Astrocyte (in vitro differentiated cells and primary cell): ENCODE measurements at regions not wholly inside any gene's neighbourhood (a gene's known extent, or its start where the extent isn't known, plus 50 kb on each side); places are given as distances from the start of the nearest gene placed in this dataset.
"Not testable (repeated sequence)": the region's sequence is repeated elsewhere in the genome, so short reads cannot be mapped to it uniquely, and the experiment has no call there.

Source experiments
- DNase-seq: peaks from one replicate; pipeline ENCODE4 v3.0.0-alpha.2; 2010; ENCODE audit warnings: low read depth
- FAIRE-seq: peaks from 2 replicates; lab custom pipeline; 2011; peaks lifted over from hg19 to GRCh38; lab: Jason Lieb, UNC
- H2AFZ ChIP-seq: 2 replicates; pipeline ENCODE4 v1.6.0; 2012; ENCODE audit warnings: low read depth, low read length, inconsistent platforms
- H3K27ac ChIP-seq: 2 replicates; pipeline ENCODE4 v1.5.1; 2011; ENCODE audit warnings: low read depth, low read length, inconsistent platforms
- H3K27me3 ChIP-seq: 2 replicates; pipeline ENCODE4 v1.6.0; 2011; ENCODE audit warnings: low read length, inconsistent platforms; ENCODE audit not compliant: insufficient read depth
- H3K36me3 ChIP-seq: 2 replicates; pipeline ENCODE4 v1.5.1; 2011; ENCODE audit warnings: low read length, inconsistent platforms; ENCODE audit not compliant: insufficient read depth
- H3K4me1 ChIP-seq: 2 replicates; pipeline ENCODE4 v1.5.1; 2011; ENCODE audit warnings: low read length, inconsistent platforms; ENCODE audit not compliant: insufficient read depth
- H3K4me2 ChIP-seq: 2 replicates; pipeline ENCODE4 v1.6.0; 2012; ENCODE audit warnings: low read length, inconsistent platforms
- H3K4me3 ChIP-seq: 2 replicates; pipeline ENCODE4 v1.5.1; 2011; ENCODE audit warnings: low read depth, mild to moderate bottlenecking, low read length, inconsistent platforms; ENCODE audit not compliant: insufficient read depth
- H3K79me2 ChIP-seq: 2 replicates; pipeline ENCODE4 v1.6.0; 2012; ENCODE audit warnings: mild to moderate bottlenecking, low read length, inconsistent platforms; ENCODE audit not compliant: insufficient read depth
- H3K9ac ChIP-seq: 2 replicates; pipeline ENCODE4 v1.6.0; 2012; ENCODE audit warnings: mild to moderate bottlenecking, low read length, inconsistent platforms
- H3K9me3 ChIP-seq: 2 replicates; pipeline ENCODE4 v1.5.1; 2012; ENCODE audit warnings: low read depth, mild to moderate bottlenecking, low read length, inconsistent platforms; ENCODE audit not compliant: insufficient read depth
- H4K20me1 ChIP-seq: 2 replicates; pipeline ENCODE4 v1.6.0; 2012; ENCODE audit warnings: low read length, inconsistent platforms; ENCODE audit not compliant: insufficient read depth
- H3K27ac Mint-ChIP-seq: one replicate; pipeline ENCODE4 v1.8.0; 2021; ENCODE audit warnings: mild to moderate bottlenecking, mixed read lengths; ENCODE audit not compliant: unreplicated experiment
- H3K27me3 Mint-ChIP-seq: one replicate; pipeline ENCODE4 v1.8.0; 2021; ENCODE audit warnings: low read depth, mixed read lengths; ENCODE audit not compliant: unreplicated experiment
- H3K36me3 Mint-ChIP-seq: one replicate; pipeline ENCODE4 v1.8.0; 2021; ENCODE audit warnings: low read depth, mixed read lengths; ENCODE audit not compliant: unreplicated experiment
- H3K4me1 Mint-ChIP-seq: one replicate; pipeline ENCODE4 v1.8.0; 2021; ENCODE audit warnings: low read depth, mixed read lengths; ENCODE audit not compliant: unreplicated experiment
- H3K4me3 Mint-ChIP-seq: one replicate; pipeline ENCODE4 v1.8.0; 2021; ENCODE audit warnings: mild to moderate bottlenecking, moderate library complexity, mixed read lengths; ENCODE audit not compliant: unreplicated experiment
- H3K9me3 Mint-ChIP-seq: one replicate; pipeline ENCODE4 v1.8.0; 2021; ENCODE audit warnings: mild to moderate bottlenecking, mixed read lengths; ENCODE audit not compliant: unreplicated experiment
- EZH2 ChIP-seq: IDR thresholded peaks from 2 replicates; pipeline ENCODE4 v1.6.1; 2012; ENCODE audit warnings: mild to moderate bottlenecking, low read length, inconsistent platforms; ENCODE audit not compliant: insufficient read depth
- TF ChIP-seq, protein P1 (sequence below): IDR thresholded peaks from 2 replicates; pipeline ENCODE4 v1.5.1; 2011; ENCODE audit warnings: low read depth, mild to moderate bottlenecking, inconsistent platforms, low read length, moderate library complexity; ENCODE audit not compliant: insufficient read depth

DNA sequence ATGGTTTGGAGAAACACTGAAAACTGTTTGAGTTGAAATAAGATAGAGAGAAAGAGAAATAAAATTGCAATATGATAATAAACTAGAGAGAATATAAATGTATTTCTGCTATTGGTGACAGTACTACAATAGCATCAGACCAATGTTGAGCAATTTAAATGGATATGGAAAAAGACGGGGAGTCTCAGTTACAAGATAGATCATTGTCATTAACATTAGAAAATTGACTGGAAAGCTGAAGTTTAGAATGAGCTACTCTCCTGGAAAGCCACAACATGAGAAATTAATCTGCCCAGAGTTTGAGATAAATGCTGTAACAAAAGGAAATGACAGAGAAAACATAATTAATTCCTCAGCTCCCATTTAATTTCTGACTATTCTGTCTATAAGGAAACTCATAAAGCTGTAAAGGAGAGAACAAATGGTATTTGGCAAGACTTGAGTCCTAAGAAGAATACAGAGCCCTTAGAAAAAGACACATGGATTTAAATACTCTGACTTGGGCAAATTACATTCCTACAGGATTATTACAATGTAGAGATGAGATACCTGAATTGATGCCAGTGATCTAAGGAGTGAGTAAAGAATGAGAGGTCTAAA is 624.5 kb upstream of the CHD1 start:
- DNase-seq (no peak), FAIRE-seq (no peak)
- H3K9ac ChIP-seq = no peak overlapping the region
- no peaks in the 10 kb centered on the region for H3K4me1 ChIP-seq
- H3K79me2 ChIP-seq = no peaks in the 10 kb centered on the region
- no peaks in the 10 kb centered on the region for H3K9me3 ChIP-seq
- Mint-ChIP-seq H3K4me3 (no peak overlapping the region), H3K9me3 (no peaks in the 10 kb centered on the region), H3K27ac (no peak overlapping the region), H3K4me1 (peaks cover 8% of the 10 kb centered on the region), H3K36me3 (no peaks in the 10 kb centered on the region), H3K27me3 (no peaks in the 10 kb centered on the region)
- H4K20me1 ChIP-seq = no peaks in the 10 kb centered on the region
- H2AFZ ChIP-seq = no peak overlapping the region
- no peaks in the 10 kb centered on the region for H3K36me3 ChIP-seq
- H3K4me2 ChIP-seq = no peak overlapping the region
- no peaks in the 10 kb centered on the region for H3K27me3 ChIP-seq
- H3K4me3 ChIP-seq = no peak overlapping the region
- TF ChIP-seq EZH2 = no peak
- TF ChIP-seq, protein P1, sequence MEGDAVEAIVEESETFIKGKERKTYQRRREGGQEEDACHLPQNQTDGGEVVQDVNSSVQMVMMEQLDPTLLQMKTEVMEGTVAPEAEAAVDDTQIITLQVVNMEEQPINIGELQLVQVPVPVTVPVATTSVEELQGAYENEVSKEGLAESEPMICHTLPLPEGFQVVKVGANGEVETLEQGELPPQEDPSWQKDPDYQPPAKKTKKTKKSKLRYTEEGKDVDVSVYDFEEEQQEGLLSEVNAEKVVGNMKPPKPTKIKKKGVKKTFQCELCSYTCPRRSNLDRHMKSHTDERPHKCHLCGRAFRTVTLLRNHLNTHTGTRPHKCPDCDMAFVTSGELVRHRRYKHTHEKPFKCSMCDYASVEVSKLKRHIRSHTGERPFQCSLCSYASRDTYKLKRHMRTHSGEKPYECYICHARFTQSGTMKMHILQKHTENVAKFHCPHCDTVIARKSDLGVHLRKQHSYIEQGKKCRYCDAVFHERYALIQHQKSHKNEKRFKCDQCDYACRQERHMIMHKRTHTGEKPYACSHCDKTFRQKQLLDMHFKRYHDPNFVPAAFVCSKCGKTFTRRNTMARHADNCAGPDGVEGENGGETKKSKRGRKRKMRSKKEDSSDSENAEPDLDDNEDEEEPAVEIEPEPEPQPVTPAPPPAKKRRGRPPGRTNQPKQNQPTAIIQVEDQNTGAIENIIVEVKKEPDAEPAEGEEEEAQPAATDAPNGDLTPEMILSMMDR = no peak
- H3K27ac ChIP-seq = no peak overlapping the region

DNA sequence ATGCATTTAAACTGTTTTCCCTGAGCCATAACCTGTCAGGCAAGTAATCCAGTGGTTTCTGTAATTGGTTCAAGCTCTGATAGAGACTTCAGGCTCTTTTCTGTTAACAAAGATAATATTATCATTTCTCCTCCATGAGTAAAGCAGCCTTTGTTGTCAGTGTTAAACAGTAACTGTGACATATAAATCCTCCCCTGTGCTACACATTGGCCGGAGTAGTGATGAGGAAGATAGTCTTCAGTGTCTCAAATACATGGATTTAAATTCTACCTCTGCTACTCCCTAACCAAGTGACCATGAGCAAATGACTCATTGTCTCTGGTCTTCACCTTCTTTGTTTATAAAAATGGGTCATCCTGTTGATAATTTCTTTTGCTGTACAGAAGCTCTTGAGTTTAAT is 615.5 kb upstream of the CHD1 start:
- peaks cover 31% of the 10 kb centered on the region for H3K4me1 Mint-ChIP-seq
- H3K27ac Mint-ChIP-seq = peak overlapping the region; percentile 86
- no peaks in the 10 kb centered on the region for H3K9me3 Mint-ChIP-seq
- no peaks in the 10 kb centered on the region for H3K79me2 ChIP-seq
- no peaks in the 10 kb centered on the region for H3K36me3 ChIP-seq
- no peaks in the 10 kb centered on the region for H3K9me3 ChIP-seq
- H2AFZ ChIP-seq = no peak overlapping the region
- H3K4me3 Mint-ChIP-seq = no peak overlapping the region
- H3K4me3 ChIP-seq = no peak overlapping the region
- DNase-seq (peak; percentile 4), FAIRE-seq (no peak)
- H3K27ac ChIP-seq = no peak overlapping the region
- H3K4me2 ChIP-seq = no peak overlapping the region
- no peaks in the 10 kb centered on the region for H3K27me3 ChIP-seq
- TF ChIP-seq EZH2 = no peak
- TF ChIP-seq, protein P1 = no peak
- no peaks in the 10 kb centered on the region for H3K36me3 Mint-ChIP-seq
- H3K4me1 ChIP-seq = no peaks in the 10 kb centered on the region
- H3K27me3 Mint-ChIP-seq = no peaks in the 10 kb centered on the region
- no peak overlapping the region for H3K9ac ChIP-seq
- H4K20me1 ChIP-seq = no peaks in the 10 kb centered on the region

DNA sequence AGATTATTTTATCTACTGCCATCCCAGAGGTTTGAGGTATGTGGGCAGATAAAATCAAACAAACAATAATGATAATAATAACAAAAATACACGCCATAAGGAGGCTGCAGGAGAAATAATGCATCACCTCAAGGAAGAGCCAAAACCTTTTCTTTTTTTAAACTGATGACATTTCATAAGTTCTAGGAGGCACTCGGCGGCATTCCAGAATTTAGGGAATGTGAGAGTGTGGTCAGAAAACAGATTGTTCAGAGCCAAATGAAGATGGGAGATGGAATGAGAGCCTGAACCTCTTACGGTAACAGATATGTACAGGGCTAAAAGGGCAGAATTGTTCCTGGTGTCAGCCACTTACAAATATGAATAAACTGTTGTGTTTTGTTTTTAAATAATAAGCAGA is 615.0 kb upstream of the CHD1 start:
- H3K27me3 ChIP-seq = no peaks in the 10 kb centered on the region
- H3K36me3 Mint-ChIP-seq = no peaks in the 10 kb centered on the region
- no peak overlapping the region for H3K4me3 ChIP-seq
- no peaks in the 10 kb centered on the region for H3K9me3 Mint-ChIP-seq
- no peaks in the 10 kb centered on the region for H3K9me3 ChIP-seq
- H3K27me3 Mint-ChIP-seq = no peaks in the 10 kb centered on the region
- H3K36me3 ChIP-seq = no peaks in the 10 kb centered on the region
- H4K20me1 ChIP-seq = no peaks in the 10 kb centered on the region
- peak overlapping the region; percentile 48 for H3K27ac Mint-ChIP-seq
- no peaks in the 10 kb centered on the region for H3K4me1 ChIP-seq
- no peak overlapping the region for H3K4me2 ChIP-seq
- H3K4me1 Mint-ChIP-seq = peaks cover 27% of the 10 kb centered on the region
- DNase-seq (peak; percentile 49), FAIRE-seq (no peak)
- H2AFZ ChIP-seq = no peak overlapping the region
- H3K79me2 ChIP-seq = no peaks in the 10 kb centered on the region
- no peak overlapping the region for H3K27ac ChIP-seq
- no peak for TF ChIP-seq EZH2
- TF ChIP-seq, protein P1 = no peak
- H3K9ac ChIP-seq = no peak overlapping the region
- no peak overlapping the region for H3K4me3 Mint-ChIP-seq

DNA sequence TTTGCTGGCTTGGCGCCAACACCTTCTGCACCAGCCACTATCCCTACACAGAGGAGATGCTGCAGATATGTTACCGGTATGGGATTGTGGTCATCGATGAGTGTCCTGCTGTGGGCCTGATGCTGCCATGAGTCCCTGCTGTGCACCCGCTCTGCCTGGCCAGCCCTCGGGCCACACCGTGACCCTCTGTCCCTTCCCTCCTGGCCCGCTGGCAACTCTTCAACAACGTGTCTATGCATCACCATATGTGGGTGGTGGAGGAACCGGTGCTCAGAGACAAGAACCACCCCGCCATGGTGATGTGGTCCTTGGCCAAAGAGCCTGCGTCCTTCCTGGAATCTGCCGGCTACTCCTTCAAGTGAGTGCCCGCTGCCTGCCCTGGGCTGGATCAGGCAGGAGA is 605.4 kb upstream of the CHD1 start:
- H3K27me3 ChIP-seq, H3K27ac Mint-ChIP-seq, H3K4me2 ChIP-seq, H3K36me3 Mint-ChIP-seq, H3K9ac ChIP-seq, H3K9me3 Mint-ChIP-seq, H2AFZ ChIP-seq, H3K4me1 ChIP-seq, H3K27ac ChIP-seq, H3K4me3 Mint-ChIP-seq, H3K36me3 ChIP-seq, FAIRE-seq, H3K9me3 ChIP-seq, H3K79me2 ChIP-seq, H3K4me3 ChIP-seq, DNase-seq, H3K27me3 Mint-ChIP-seq, H4K20me1 ChIP-seq, H3K4me1 Mint-ChIP-seq: not testable (repeated sequence)
